ENCODE measurements at regions not wholly inside any gene's neighbourhood (a gene's known extent, or its start where the extent isn't known, plus 50 kb on each side); places are given as distances from the start of the nearest gene placed in this dataset.

- no peak for TF ChIP-seq POLR2AphosphoS5 (IDR thresholded peaks at IDR 0.05; ENCODE audit: borderline replicate concordance, low read depth, low read length)
- no peak for TF ChIP-seq EZH2 (IDR thresholded peaks at IDR 0.05)
Observed at GRCh38 chr18:56451188-56451587, 187.2 kb downstream of the TXNL1 start.

Measured in SK-N-MC (cell line).